Kidney epithelial cell (primary cell): ENCODE measurements at regions not wholly inside any gene's neighbourhood (a gene's known extent, or its start where the extent isn't known, plus 50 kb on each side); places are given as distances from the start of the nearest gene placed in this dataset.

ENCODE experiments used
- DNase-seq: peaks from one replicate; pipeline ENCODE4 v3.0.0-alpha.2; 2010; ENCODE audit warnings: low read depth
- H3K27me3 ChIP-seq: 2 replicates; pipeline ENCODE4 v1.6.0; 2011; ENCODE audit warnings: low read length; ENCODE audit not compliant: control insufficient read depth, insufficient read depth
- H3K36me3 ChIP-seq: 2 replicates; pipeline ENCODE4 v1.5.1; 2011; ENCODE audit warnings: low read length; ENCODE audit not compliant: control insufficient read depth, insufficient read depth
- H3K4me3 ChIP-seq: 2 replicates; pipeline ENCODE4 v1.5.1; 2011; ENCODE audit warnings: low read depth, mild to moderate bottlenecking, control low read depth, low read length
- CTCF ChIP-seq: IDR thresholded peaks from 2 replicates; pipeline ENCODE4 v1.5.1; 2011; ENCODE audit warnings: mild to moderate bottlenecking, moderate library complexity, low read length, control low read depth, inconsistent platforms; ENCODE audit not compliant: insufficient read depth, poor library complexity, severe bottlenecking

GRCh38 chr13:31614073-31614472, 125.3 kb upstream of the RXFP2 start:
- no peak for DNase-seq
- Histone ChIP-seq H3K4me3 (no peak overlapping the region), H3K27me3 (no peaks in the 10 kb centered on the region), H3K36me3 (no peaks in the 10 kb centered on the region)
- no peak for TF ChIP-seq CTCF

GRCh38 chr13:31614704-31615103, 124.6 kb upstream of the RXFP2 start:
- DNase-seq, result no peak
- Histone ChIP-seq H3K36me3 (no peaks in the 10 kb centered on the region), H3K4me3 (no peak overlapping the region), H3K27me3 (no peaks in the 10 kb centered on the region)
- TF ChIP-seq CTCF, result no peak

- Histone ChIP-seq H3K27me3 (no peaks in the 10 kb centered on the region), H3K36me3 (no peaks in the 10 kb centered on the region), H3K4me3 (no peak overlapping the region)
- DNase-seq, result peak; percentile 25
- TF ChIP-seq CTCF, result no peak
These were observed 114.2 kb upstream of the RXFP2 start for GRCh38 chr13:31625115-31625514.

- no peak for TF ChIP-seq CTCF
- Histone ChIP-seq H3K36me3 (no peaks in the 10 kb centered on the region), H3K4me3 (no peak overlapping the region), H3K27me3 (no peaks in the 10 kb centered on the region)
- no peak for DNase-seq
These were observed 112.1 kb upstream of the RXFP2 start for GRCh38 chr13:31627097-31627845.

GRCh38 chr13:31629085-31629780, 110.1 kb upstream of the RXFP2 start:
- Histone ChIP-seq H3K4me3 (no peak overlapping the region), H3K27me3 (no peaks in the 10 kb centered on the region), H3K36me3 (no peaks in the 10 kb centered on the region)
- DNase-seq, result no peak
- no peak for TF ChIP-seq CTCF
